ENCODE measurements at regions not wholly inside any gene's neighbourhood (a gene's known extent, or its start where the extent isn't known, plus 50 kb on each side); places are given as distances from the start of the nearest gene placed in this dataset.

- Mint-ChIP-seq H3K9me3 (ENCODE audit: unreplicated experiment) (peaks cover 1% of the 10 kb centered on the region), H3K27ac (ENCODE audit: unreplicated experiment) (no peak overlapping the region), H3K27me3 (ENCODE audit: unreplicated experiment) (peaks cover 8% of the 10 kb centered on the region), H3K36me3 (ENCODE audit: low read depth, unreplicated experiment) (no peaks in the 10 kb centered on the region), H3K4me3 (ENCODE audit: unreplicated experiment) (no peak overlapping the region), H3K4me1 (ENCODE audit: unreplicated experiment) (no peaks in the 10 kb centered on the region)
- TF ChIP-seq, protein P1, sequence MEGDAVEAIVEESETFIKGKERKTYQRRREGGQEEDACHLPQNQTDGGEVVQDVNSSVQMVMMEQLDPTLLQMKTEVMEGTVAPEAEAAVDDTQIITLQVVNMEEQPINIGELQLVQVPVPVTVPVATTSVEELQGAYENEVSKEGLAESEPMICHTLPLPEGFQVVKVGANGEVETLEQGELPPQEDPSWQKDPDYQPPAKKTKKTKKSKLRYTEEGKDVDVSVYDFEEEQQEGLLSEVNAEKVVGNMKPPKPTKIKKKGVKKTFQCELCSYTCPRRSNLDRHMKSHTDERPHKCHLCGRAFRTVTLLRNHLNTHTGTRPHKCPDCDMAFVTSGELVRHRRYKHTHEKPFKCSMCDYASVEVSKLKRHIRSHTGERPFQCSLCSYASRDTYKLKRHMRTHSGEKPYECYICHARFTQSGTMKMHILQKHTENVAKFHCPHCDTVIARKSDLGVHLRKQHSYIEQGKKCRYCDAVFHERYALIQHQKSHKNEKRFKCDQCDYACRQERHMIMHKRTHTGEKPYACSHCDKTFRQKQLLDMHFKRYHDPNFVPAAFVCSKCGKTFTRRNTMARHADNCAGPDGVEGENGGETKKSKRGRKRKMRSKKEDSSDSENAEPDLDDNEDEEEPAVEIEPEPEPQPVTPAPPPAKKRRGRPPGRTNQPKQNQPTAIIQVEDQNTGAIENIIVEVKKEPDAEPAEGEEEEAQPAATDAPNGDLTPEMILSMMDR (IDR thresholded peaks at IDR 0.05; ENCODE audit: unreplicated experiment) = no peak
- no peak for DNase-seq (ENCODE audit: low spot score)
Observed at GRCh38 chr19:30171138-30171635, 201.0 kb upstream of the ZNF536 start.

DNA sequence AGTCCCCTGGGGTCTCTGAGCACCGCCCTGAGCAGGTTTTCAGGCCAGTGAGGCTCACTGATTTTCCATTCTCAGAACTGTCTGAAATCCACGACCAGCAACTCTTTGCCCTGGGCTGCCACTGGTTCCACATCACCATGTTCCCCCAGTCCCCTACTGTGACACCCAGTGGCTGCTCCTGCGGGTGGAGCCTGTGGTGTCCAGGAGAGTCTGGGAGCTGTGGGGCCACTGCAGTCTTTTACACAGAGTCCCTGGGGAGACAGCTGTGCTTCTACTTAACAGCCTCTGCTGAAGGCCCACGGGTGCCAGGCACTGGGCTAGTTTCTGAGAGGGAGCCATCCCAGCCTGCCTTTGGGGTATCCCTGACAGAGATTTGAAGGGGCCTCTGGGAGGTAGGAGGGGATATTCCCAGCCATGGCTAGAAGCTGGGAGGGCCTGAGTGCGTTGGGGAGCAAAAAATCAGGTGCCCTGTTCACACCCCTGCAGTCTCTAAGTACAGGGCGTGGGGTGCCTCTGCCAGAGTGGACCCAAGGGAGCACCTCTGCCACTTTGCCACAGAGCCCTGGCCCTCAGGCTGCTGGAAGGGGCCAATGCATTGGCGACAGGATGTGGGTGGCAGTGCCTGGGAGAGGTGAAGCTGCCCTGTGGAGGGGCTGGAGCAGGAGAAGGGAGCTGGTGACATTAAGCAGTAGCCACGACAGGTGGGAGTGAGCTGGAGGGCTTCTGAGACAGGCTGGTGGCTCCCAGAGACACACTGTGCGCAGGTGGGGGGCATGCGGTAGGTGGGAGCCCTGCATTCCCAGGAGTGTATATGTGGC is 200.2 kb upstream of the ZNF536 start:
- TF ChIP-seq, protein P1 (IDR thresholded peaks at IDR 0.05; ENCODE audit: unreplicated experiment) = no peak
- DNase-seq (ENCODE audit: low spot score) = no peak
- Mint-ChIP-seq H3K36me3 (ENCODE audit: low read depth, unreplicated experiment) (no peaks in the 10 kb centered on the region), H3K4me1 (ENCODE audit: unreplicated experiment) (no peaks in the 10 kb centered on the region), H3K4me3 (ENCODE audit: unreplicated experiment) (no peak overlapping the region), H3K27me3 (ENCODE audit: unreplicated experiment) (peaks cover 6% of the 10 kb centered on the region), H3K9me3 (ENCODE audit: unreplicated experiment) (peaks cover 3% of the 10 kb centered on the region), H3K27ac (ENCODE audit: unreplicated experiment) (no peak overlapping the region)

GRCh38 chr19:30172613-30173242 is 199.5 kb upstream of the ZNF536 start:
- Mint-ChIP-seq H3K27me3 (ENCODE audit: unreplicated experiment) (peaks cover 6% of the 10 kb centered on the region), H3K36me3 (ENCODE audit: low read depth, unreplicated experiment) (no peaks in the 10 kb centered on the region), H3K4me1 (ENCODE audit: unreplicated experiment) (no peaks in the 10 kb centered on the region), H3K27ac (ENCODE audit: unreplicated experiment) (no peak overlapping the region), H3K4me3 (ENCODE audit: unreplicated experiment) (no peak overlapping the region), H3K9me3 (ENCODE audit: unreplicated experiment) (peaks cover 3% of the 10 kb centered on the region)
- TF ChIP-seq, protein P1 (IDR thresholded peaks at IDR 0.05; ENCODE audit: unreplicated experiment) = no peak
- DNase-seq (ENCODE audit: low spot score) = no peak

DNA sequence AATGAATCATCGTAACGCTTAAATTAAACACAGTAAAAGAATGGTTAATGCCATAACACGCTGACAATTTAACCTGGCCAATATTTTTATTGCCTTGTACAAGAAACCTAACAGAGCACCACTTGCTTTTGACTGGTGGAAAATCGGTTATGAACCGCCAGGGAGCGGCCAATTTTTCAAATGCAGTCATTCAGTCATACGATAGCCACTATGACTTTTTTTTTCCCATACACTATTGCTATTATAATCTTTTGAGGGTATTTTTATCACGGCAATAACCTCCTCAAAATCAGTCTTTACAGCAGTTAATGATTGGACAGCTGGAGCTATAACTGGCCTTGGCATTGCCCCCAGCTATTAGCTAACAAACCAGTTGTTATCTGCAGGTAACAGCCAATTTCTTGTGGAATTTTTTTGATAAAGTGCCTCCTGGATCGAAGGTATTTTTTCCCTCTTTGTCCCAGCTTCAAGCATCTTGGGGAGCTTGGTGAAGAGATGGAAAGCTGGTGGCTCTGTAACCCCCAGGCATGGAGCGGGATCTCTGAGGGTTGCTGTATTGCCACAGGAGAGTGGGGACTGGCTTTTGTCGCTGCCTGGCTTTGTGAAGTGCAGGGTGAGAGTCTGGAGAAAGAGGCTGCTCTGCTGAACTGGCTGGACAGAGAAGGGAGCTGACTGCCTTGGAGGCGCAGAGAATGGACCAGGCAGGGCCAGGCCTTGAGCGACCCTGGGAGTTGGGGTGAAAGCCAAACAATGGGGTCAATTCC is 198.4 kb upstream of the ZNF536 start:
- no peak for DNase-seq (ENCODE audit: low spot score)
- H3K27me3 Mint-ChIP-seq (ENCODE audit: unreplicated experiment) = peaks cover 4% of the 10 kb centered on the region
- TF ChIP-seq, protein P1 (IDR thresholded peaks at IDR 0.05; ENCODE audit: unreplicated experiment) = no peak
- no peaks in the 10 kb centered on the region for H3K36me3 Mint-ChIP-seq (ENCODE audit: low read depth, unreplicated experiment)
- H3K4me1 Mint-ChIP-seq (ENCODE audit: unreplicated experiment) = no peaks in the 10 kb centered on the region
- H3K9me3 Mint-ChIP-seq (ENCODE audit: unreplicated experiment) = peaks cover 3% of the 10 kb centered on the region
- no peak overlapping the region for H3K27ac Mint-ChIP-seq (ENCODE audit: unreplicated experiment)
- H3K4me3 Mint-ChIP-seq (ENCODE audit: unreplicated experiment) = no peak overlapping the region
